HL-60 (cell line): ENCODE measurements at regions not wholly inside any gene's neighbourhood (a gene's known extent, or its start where the extent isn't known, plus 50 kb on each side); places are given as distances from the start of the nearest gene placed in this dataset.

ENCODE experiments used
- DNase-seq, 2 experiments: peaks; one replicate each; pipeline ENCODE4 v3.0.0-alpha.2; 2010 to 2020; ENCODE audit warnings: low read depth in 1 of 2, low spot score in 1 of 2
- H3K27ac ChIP-seq: fragments of 250-450 bp; sonication (Bioruptor Pico); replicated peaks from 2 replicates; pipeline ENCODE4 v1.5.1; 2020; ENCODE audit warnings: mild to moderate bottlenecking, moderate library complexity
- H3K27me3 ChIP-seq: fragments of 250-450 bp; sonication (Bioruptor Pico); 2 replicates; pipeline ENCODE4 v1.5.1; 2021; ENCODE audit warnings: mild to moderate bottlenecking, moderate library complexity; ENCODE audit not compliant: insufficient read depth, poor library complexity, severe bottlenecking
- H3K4me3 ChIP-seq: replicated peaks from 2 replicates; pipeline ENCODE4 v1.5.1; 2011; ENCODE audit warnings: mild to moderate bottlenecking, control low read depth, low read length; ENCODE audit not compliant: insufficient read depth
- CTCF ChIP-seq: IDR thresholded peaks from one replicate; pipeline ENCODE4 v1.5.1; 2011; ENCODE audit warnings: low read length, control low read depth, inconsistent platforms; ENCODE audit not compliant: insufficient read depth
- GABPA ChIP-seq: IDR thresholded peaks from 2 replicates; pipeline ENCODE4 v1.6.1; 2012; ENCODE audit warnings: low read depth
- POLR2AphosphoS5 ChIP-seq: IDR thresholded peaks from 2 replicates; pipeline ENCODE4 v1.6.1; 2012; ENCODE audit warnings: low read depth
- REST ChIP-seq: IDR thresholded peaks from 2 replicates; pipeline ENCODE4 v1.6.1; 2012; ENCODE audit warnings: low read depth; ENCODE audit not compliant: insufficient replicate concordance
- SPI1 ChIP-seq: IDR thresholded peaks from 2 replicates; pipeline ENCODE4 v1.6.1; 2012; ENCODE audit warnings: low read depth, mild to moderate bottlenecking, borderline replicate concordance

- TF ChIP-seq GABPA = no peak
- TF ChIP-seq CTCF = no peak
- no peak for TF ChIP-seq REST
- no peak for TF ChIP-seq POLR2AphosphoS5
- no peak for TF ChIP-seq SPI1
- Histone ChIP-seq H3K27me3 (peaks cover 3% of the 10 kb centered on the region), H3K27ac (no peak overlapping the region), H3K4me3 (no peak overlapping the region)
- no peak for DNase-seq
Observed at GRCh38 chr5:175257847-175258194, 186.2 kb downstream of the DRD1 start.

- TF ChIP-seq SPI1 = no peak
- Histone ChIP-seq H3K27ac (no peak overlapping the region), H3K27me3 (peaks cover 3% of the 10 kb centered on the region), H3K4me3 (no peak overlapping the region)
- no peak for DNase-seq
Observed at GRCh38 chr5:175257128-175257846, 186.7 kb downstream of the DRD1 start.

GRCh38 chr5:175254155-175254554, 189.8 kb downstream of the DRD1 start:
- TF ChIP-seq SPI1 (no peak), REST (no peak), POLR2AphosphoS5 (no peak), CTCF (no peak), GABPA (no peak)
- Histone ChIP-seq H3K27ac (no peak overlapping the region), H3K27me3 (no peaks in the 10 kb centered on the region), H3K4me3 (no peak overlapping the region)
- DNase-seq = no peak

- Histone ChIP-seq H3K27ac (no peak overlapping the region), H3K27me3 (no peaks in the 10 kb centered on the region), H3K4me3 (no peak overlapping the region)
- no peak for TF ChIP-seq POLR2AphosphoS5
- no peak for TF ChIP-seq REST
- TF ChIP-seq CTCF = no peak
- no peak for TF ChIP-seq GABPA
- no peak for TF ChIP-seq SPI1
- no peak for DNase-seq
Observed at GRCh38 chr5:175253597-175253996, 190.4 kb downstream of the DRD1 start.
